Breast epithelium (tissue), 4 donors: ENCODE measurements at regions not wholly inside any gene's neighbourhood (a gene's known extent, or its start where the extent isn't known, plus 50 kb on each side); places are given as distances from the start of the nearest gene placed in this dataset.
"Not testable (repeated sequence)": the region's sequence is repeated elsewhere in the genome, so short reads cannot be mapped to it uniquely, and the experiment has no call there.

ENCODE experiments used
- DNase-seq, 2 donors: peaks; one replicate each; pipeline ENCODE4 v3.0.0-alpha.2; 2019; ENCODE audit warnings: low spot score in 2 of 2
- H3K27ac ChIP-seq, 2 donors: fragments of 200-600 bp; sonication (generic) in 1 of 2; one replicate each; pipeline ENCODE4 v1.5.1; 2016 to 2019; ENCODE audit warnings: mild to moderate bottlenecking in 1 of 2
- H3K27me3 ChIP-seq, 2 donors: fragments of 200-600 bp; sonication (generic) in 1 of 2; one replicate each; pipeline versions ENCODE4 v1.5.1 to v1.6.0; 2017 to 2019; ENCODE audit warnings: control low read depth in 1 of 2, mild to moderate bottlenecking in 1 of 2
- H3K36me3 ChIP-seq: fragments of 200-600 bp; one replicate; pipeline ENCODE4 v1.5.1; 2019
- H3K4me1 ChIP-seq, 2 donors: fragments of 200-600 bp; sonication (generic); one replicate each; pipeline ENCODE4 v1.5.1; 2016 to 2019; ENCODE audit warnings: control low read depth in 1 of 2
- H3K4me3 ChIP-seq, 3 donors: fragments of 200-600 bp; sonication (generic); 1 replicate in 2 of 3; 2 replicates in 1 of 3; pipeline ENCODE4 v1.5.1; 2016 to 2019; ENCODE audit warnings: mild to moderate bottlenecking in 3 of 3, moderate library complexity in 2 of 3
- H3K9me3 ChIP-seq, 2 donors: fragments of 200-600 bp; sonication (generic) in 1 of 2; one replicate each; pipeline ENCODE4 v1.5.1; 2016 to 2019; ENCODE audit warnings: control low read depth in 1 of 2
- POLR2A ChIP-seq: fragments of 450-650 bp; IDR thresholded peaks from one replicate; pipeline ENCODE4 v1.6.1; 2016; ENCODE audit warnings: antibody characterized with exemption, mild to moderate bottlenecking, moderate library complexity
- POLR2AphosphoS5 ChIP-seq, 3 donors: sonication (generic); formaldehyde crosslinking; IDR thresholded peaks; one replicate each; pipeline ENCODE4 v1.6.1; 2017; ENCODE audit warnings: antibody characterized with exemption in 3 of 3
- intact Hi-C: fragments of 100-400 bp; cut with DNase I; formaldehyde crosslinking; loops from one replicate; pipeline ENCODE4 v1.15.1; 2023; ENCODE audit warnings: low total_unique reads
- TF ChIP-seq, protein P1 (sequence below), 3 donors: fragments of 450-650 bp; IDR thresholded peaks; one replicate each; pipeline ENCODE4 v1.5.1; 2016 to 2017; ENCODE audit warnings: antibody characterized with exemption in 3 of 3, mild to moderate bottlenecking in 3 of 3, moderate library complexity in 3 of 3

DNA sequence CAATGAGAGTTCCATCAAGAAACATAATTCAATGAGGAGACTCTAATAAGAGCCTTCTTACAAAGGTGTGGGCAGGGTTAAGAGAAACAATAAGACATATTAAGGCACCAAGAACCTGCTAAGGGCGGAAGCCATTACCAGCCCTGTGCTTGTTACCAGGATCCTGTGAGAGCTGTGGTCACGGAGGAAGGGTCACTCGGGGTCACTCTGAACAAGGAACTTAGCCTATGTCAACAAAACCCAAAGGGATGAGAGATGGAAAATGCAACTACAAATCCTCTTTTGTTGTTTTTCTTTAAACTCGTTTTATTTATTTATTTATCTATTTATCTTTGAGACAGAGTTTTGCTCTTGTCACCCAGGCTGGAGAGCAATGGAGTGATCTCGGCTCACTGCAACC lies 460.4 kb upstream of the CCDC196 start:
- H3K4me3 ChIP-seq = no peak overlapping the region

DNA sequence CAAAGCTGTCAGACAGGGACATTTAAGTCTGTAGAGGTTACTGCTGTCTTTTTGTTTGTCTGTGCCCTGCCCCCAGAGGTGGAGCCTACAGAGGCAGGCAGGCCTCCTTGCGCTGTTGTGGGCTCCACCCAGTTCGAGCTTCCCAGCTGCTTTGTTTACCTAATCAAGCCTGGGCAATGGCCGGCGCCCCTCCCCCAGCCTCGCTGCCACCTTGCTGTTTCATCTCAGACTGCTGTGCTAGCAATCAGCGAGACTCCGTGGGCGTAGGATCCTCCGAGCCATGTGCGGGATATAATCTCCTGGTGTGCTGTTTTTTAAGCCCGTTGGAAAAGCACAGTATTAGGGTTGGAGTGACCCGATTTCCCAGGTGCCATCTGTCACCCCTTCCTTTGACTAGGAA lies 454.2 kb upstream of the CCDC196 start:
- H3K36me3 ChIP-seq, H3K9me3 ChIP-seq, intact Hi-C loops, DNase-seq, H3K27me3 ChIP-seq, H3K27ac ChIP-seq, H3K4me1 ChIP-seq, H3K4me3 ChIP-seq: not testable (repeated sequence)

More for the DNA sequence above, 460.4 kb upstream of the CCDC196 start:
- TF ChIP-seq POLR2A = no peak
- no peaks in the 10 kb centered on the region for H3K27me3 ChIP-seq
- H3K9me3 ChIP-seq = no peaks in the 10 kb centered on the region
- no peak overlapping the region for H3K27ac ChIP-seq
- intact Hi-C loops = no loop called here
- no peaks in the 10 kb centered on the region for H3K4me1 ChIP-seq
- DNase-seq = no peak
- no peaks in the 10 kb centered on the region for H3K36me3 ChIP-seq

DNA sequence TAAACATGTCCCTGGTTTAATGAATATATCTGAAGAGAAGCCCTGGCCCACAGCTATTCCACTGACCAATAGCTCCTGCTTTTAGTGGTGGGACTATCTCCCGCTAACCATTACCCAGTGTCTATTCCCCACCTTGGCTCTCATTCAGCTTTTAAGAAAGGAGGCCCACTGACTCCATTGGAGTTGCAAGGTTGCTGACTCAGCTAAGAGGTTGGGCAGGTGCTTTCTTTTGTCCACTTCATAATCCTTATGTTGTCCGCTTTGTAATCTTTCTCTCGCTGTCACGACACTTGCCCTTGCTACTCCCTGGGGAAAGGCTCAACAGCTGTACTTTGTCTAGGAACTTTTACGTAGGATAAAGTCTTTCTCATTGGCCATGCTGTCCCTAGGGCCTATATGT lies 453.4 kb upstream of the CCDC196 start:
- H3K4me1 ChIP-seq = no peaks in the 10 kb centered on the region
- no peak overlapping the region for H3K27ac ChIP-seq
- H3K36me3 ChIP-seq = no peaks in the 10 kb centered on the region
- intact Hi-C loops = no loop called here
- H3K4me3 ChIP-seq = no peak overlapping the region
- no peaks in the 10 kb centered on the region for H3K27me3 ChIP-seq
- TF ChIP-seq POLR2AphosphoS5 (IDR thresholded peaks at IDR 0.05) = no peak
- TF ChIP-seq, protein P1, sequence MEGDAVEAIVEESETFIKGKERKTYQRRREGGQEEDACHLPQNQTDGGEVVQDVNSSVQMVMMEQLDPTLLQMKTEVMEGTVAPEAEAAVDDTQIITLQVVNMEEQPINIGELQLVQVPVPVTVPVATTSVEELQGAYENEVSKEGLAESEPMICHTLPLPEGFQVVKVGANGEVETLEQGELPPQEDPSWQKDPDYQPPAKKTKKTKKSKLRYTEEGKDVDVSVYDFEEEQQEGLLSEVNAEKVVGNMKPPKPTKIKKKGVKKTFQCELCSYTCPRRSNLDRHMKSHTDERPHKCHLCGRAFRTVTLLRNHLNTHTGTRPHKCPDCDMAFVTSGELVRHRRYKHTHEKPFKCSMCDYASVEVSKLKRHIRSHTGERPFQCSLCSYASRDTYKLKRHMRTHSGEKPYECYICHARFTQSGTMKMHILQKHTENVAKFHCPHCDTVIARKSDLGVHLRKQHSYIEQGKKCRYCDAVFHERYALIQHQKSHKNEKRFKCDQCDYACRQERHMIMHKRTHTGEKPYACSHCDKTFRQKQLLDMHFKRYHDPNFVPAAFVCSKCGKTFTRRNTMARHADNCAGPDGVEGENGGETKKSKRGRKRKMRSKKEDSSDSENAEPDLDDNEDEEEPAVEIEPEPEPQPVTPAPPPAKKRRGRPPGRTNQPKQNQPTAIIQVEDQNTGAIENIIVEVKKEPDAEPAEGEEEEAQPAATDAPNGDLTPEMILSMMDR (IDR thresholded peaks at IDR 0.05) = no peak
- no peak for TF ChIP-seq POLR2A
- no peak for DNase-seq
- no peaks in the 10 kb centered on the region for H3K9me3 ChIP-seq

DNA sequence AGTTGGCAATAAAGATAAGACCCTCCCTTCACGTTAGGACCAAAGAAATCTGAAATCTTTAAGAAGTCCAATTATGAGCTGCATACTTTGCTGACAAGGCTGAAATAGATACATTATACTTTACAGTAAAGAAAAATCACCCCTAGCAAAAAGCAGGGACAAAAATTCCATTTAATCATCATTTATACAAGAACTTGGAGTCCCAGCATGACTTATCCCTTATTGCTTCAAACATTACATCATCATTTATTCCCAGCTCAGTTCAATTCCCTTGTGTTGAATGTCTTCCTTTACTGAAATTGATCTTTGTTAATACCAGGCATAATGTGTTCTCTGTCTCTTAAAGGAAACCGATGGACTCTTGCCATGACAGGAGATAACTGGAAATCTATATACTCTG lies 449.6 kb upstream of the CCDC196 start:
- TF ChIP-seq POLR2AphosphoS5 (IDR thresholded peaks at IDR 0.05) = no peak
- TF ChIP-seq POLR2A = no peak
- TF ChIP-seq, protein P1 (IDR thresholded peaks at IDR 0.05) = no peak
- H3K27ac ChIP-seq = no peak overlapping the region

DNA sequence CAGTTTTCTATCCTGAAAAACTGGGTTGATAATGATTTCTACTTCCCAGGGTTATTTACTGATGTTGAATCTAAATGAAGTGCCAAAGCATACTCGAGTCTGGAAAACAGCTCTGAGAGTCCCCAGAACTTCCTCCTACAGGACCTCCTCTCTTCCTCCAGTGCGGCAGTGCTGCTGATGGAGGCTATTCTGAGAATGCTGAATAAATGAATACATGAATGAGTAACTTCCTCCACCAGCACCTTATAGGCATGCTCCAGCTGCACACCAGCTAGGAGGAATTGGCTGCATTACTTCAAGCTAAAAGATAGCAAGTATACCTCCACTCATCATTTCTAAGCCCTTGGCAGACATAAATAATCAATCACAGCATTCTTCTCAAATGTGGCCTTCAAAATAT lies 448.8 kb upstream of the CCDC196 start:
- no peaks in the 10 kb centered on the region for H3K4me1 ChIP-seq
- H3K9me3 ChIP-seq = no peaks in the 10 kb centered on the region
- no peak for DNase-seq
- H3K4me3 ChIP-seq = no peak overlapping the region
- no peak overlapping the region for H3K27ac ChIP-seq
- no peaks in the 10 kb centered on the region for H3K36me3 ChIP-seq
- TF ChIP-seq, protein P1 (IDR thresholded peaks at IDR 0.05) = no peak
- TF ChIP-seq POLR2A (no peak), POLR2AphosphoS5 (IDR thresholded peaks at IDR 0.05) (no peak)
- intact Hi-C loops = no loop called here
- H3K27me3 ChIP-seq = no peaks in the 10 kb centered on the region

More for the DNA sequence above, 449.6 kb upstream of the CCDC196 start:
- H3K9me3 ChIP-seq = no peaks in the 10 kb centered on the region
- H3K27me3 ChIP-seq = no peaks in the 10 kb centered on the region
- intact Hi-C loops = no loop called here
- no peaks in the 10 kb centered on the region for H3K36me3 ChIP-seq
- no peaks in the 10 kb centered on the region for H3K4me1 ChIP-seq
- no peak for DNase-seq
- no peak overlapping the region for H3K4me3 ChIP-seq

DNA sequence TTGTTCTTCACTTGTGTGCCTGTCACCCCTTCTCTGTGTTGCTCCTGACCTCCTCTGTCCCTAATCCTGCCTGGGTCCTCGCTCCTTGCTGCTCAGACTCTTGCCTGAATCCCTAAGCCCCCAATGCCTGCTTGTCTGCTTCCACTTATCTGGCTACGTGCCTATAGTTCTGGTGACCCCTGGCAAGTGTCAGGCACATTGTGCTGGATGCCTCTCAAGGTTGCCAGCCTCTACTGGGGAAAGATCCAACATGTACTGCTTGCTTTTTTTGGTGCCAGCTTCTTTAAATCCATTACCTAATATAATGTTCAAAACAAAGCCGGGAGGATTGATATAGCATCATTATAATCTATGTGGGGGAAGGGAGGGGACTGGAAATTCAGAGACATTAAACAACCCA lies 448.0 kb upstream of the CCDC196 start:
- Histone ChIP-seq H3K9me3 (no peaks in the 10 kb centered on the region), H3K4me1 (no peaks in the 10 kb centered on the region), H3K4me3 (no peak overlapping the region), H3K27me3 (no peaks in the 10 kb centered on the region), H3K27ac (peak overlapping the region; percentile 34 to 52), H3K36me3 (no peaks in the 10 kb centered on the region)
- intact Hi-C loops = no loop called here
- no peak for DNase-seq
- TF ChIP-seq, protein P1 (IDR thresholded peaks at IDR 0.05) = no peak
- no peak for TF ChIP-seq POLR2A
- TF ChIP-seq POLR2AphosphoS5 (IDR thresholded peaks at IDR 0.05) = no peak
